HUES6 (cell line): ENCODE measurements at regions not wholly inside any gene's neighbourhood (a gene's known extent, or its start where the extent isn't known, plus 50 kb on each side); places are given as distances from the start of the nearest gene placed in this dataset.

Experiments used
- H3K27ac ChIP-seq: 2 replicates; pipeline ENCODE4 v1.7.0; 2013; ENCODE audit warnings: low read depth, mild to moderate bottlenecking, low read length, inconsistent platforms
- H3K27me3 ChIP-seq: 2 replicates; pipeline ENCODE4 v1.6.1; 2013; ENCODE audit warnings: low read length; ENCODE audit not compliant: control insufficient read depth, insufficient read depth
- H3K36me3 ChIP-seq: 2 replicates; pipeline ENCODE4 v1.6.1; 2013; ENCODE audit warnings: low read length; ENCODE audit not compliant: control insufficient read depth, insufficient read depth
- H3K4me1 ChIP-seq: 2 replicates; pipeline ENCODE4 v1.6.1; 2013; ENCODE audit warnings: low read length; ENCODE audit not compliant: control insufficient read depth, insufficient read depth
- H3K4me3 ChIP-seq: 2 replicates; pipeline ENCODE4 v1.5.1; 2013; ENCODE audit warnings: low read depth, low read length
- H3K9ac ChIP-seq: one replicate; pipeline ENCODE4 v1.6.1; 2013; ENCODE audit warnings: mild to moderate bottlenecking, low read length
- H3K9me3 ChIP-seq: 2 replicates; pipeline ENCODE4 v1.6.1; 2013; ENCODE audit warnings: low read depth, low read length; ENCODE audit not compliant: control insufficient read depth, insufficient read depth

- H3K4me1 ChIP-seq = no peaks in the 10 kb centered on the region
Measured at GRCh38 chr15:36502509-36502908, 76.9 kb upstream of the CDIN1 start.

GRCh38 chr15:36506733-36507356, 72.6 kb upstream of the CDIN1 start:
- H3K9me3 ChIP-seq = no peaks in the 10 kb centered on the region

More at GRCh38 chr15:36502509-36502908, 76.9 kb upstream of the CDIN1 start:
- Histone ChIP-seq H3K27ac (no peak overlapping the region), H3K36me3 (no peaks in the 10 kb centered on the region), H3K4me3 (no peak overlapping the region), H3K27me3 (no peaks in the 10 kb centered on the region), H3K9ac (no peak overlapping the region), H3K9me3 (no peaks in the 10 kb centered on the region)

GRCh38 chr15:36507458-36507857, 72.0 kb upstream of the CDIN1 start:
- Histone ChIP-seq H3K4me3 (no peak overlapping the region), H3K27ac (no peak overlapping the region), H3K9me3 (no peaks in the 10 kb centered on the region), H3K36me3 (no peaks in the 10 kb centered on the region), H3K9ac (no peak overlapping the region), H3K27me3 (no peaks in the 10 kb centered on the region), H3K4me1 (no peaks in the 10 kb centered on the region)

More at GRCh38 chr15:36506733-36507356, 72.6 kb upstream of the CDIN1 start:
- no peaks in the 10 kb centered on the region for H3K27me3 ChIP-seq
- no peaks in the 10 kb centered on the region for H3K4me1 ChIP-seq
- no peak overlapping the region for H3K4me3 ChIP-seq
- H3K36me3 ChIP-seq = no peaks in the 10 kb centered on the region
- no peak overlapping the region for H3K27ac ChIP-seq
- H3K9ac ChIP-seq = no peak overlapping the region

GRCh38 chr15:36511594-36511993, 67.8 kb upstream of the CDIN1 start:
- no peaks in the 10 kb centered on the region for H3K9me3 ChIP-seq
- no peaks in the 10 kb centered on the region for H3K36me3 ChIP-seq
- H3K4me3 ChIP-seq = no peak overlapping the region
- H3K9ac ChIP-seq = no peak overlapping the region
- H3K27me3 ChIP-seq = no peaks in the 10 kb centered on the region
- H3K27ac ChIP-seq = no peak overlapping the region
- no peaks in the 10 kb centered on the region for H3K4me1 ChIP-seq

- Histone ChIP-seq H3K27me3 (no peaks in the 10 kb centered on the region), H3K36me3 (no peaks in the 10 kb centered on the region), H3K4me3 (no peak overlapping the region), H3K27ac (no peak overlapping the region), H3K9ac (no peak overlapping the region), H3K4me1 (peaks cover 12% of the 10 kb centered on the region; the same call in 1 of the 2 replicates), H3K9me3 (no peaks in the 10 kb centered on the region)
Measured at GRCh38 chr15:36517758-36518157, 61.7 kb upstream of the CDIN1 start.

GRCh38 chr15:36519067-36519466, 60.4 kb upstream of the CDIN1 start:
- no peak overlapping the region for H3K27ac ChIP-seq
- H3K4me3 ChIP-seq = no peak overlapping the region
- H3K9me3 ChIP-seq = no peaks in the 10 kb centered on the region
- no peaks in the 10 kb centered on the region for H3K36me3 ChIP-seq
- no peak overlapping the region for H3K9ac ChIP-seq
- H3K27me3 ChIP-seq = no peaks in the 10 kb centered on the region
- H3K4me1 ChIP-seq = peaks cover 12% of the 10 kb centered on the region; the same call in 1 of the 2 replicates

GRCh38 chr15:36525430-36525829, 54.0 kb upstream of the CDIN1 start:
- no peaks in the 10 kb centered on the region for H3K36me3 ChIP-seq
- no peaks in the 10 kb centered on the region for H3K9me3 ChIP-seq
- H3K4me3 ChIP-seq = no peak overlapping the region
- peaks cover 16% of the 10 kb centered on the region for H3K4me1 ChIP-seq
- H3K9ac ChIP-seq = no peak overlapping the region
- no peak overlapping the region for H3K27ac ChIP-seq
- no peaks in the 10 kb centered on the region for H3K27me3 ChIP-seq

GRCh38 chr15:36527235-36528162, 51.9 kb upstream of the CDIN1 start:
- no peaks in the 10 kb centered on the region for H3K27me3 ChIP-seq
- H3K9ac ChIP-seq = no peak overlapping the region
- no peaks in the 10 kb centered on the region for H3K36me3 ChIP-seq
- no peak overlapping the region for H3K27ac ChIP-seq
- no peaks in the 10 kb centered on the region for H3K9me3 ChIP-seq
- no peak overlapping the region for H3K4me3 ChIP-seq
- peaks cover 10% of the 10 kb centered on the region; the same call in 1 of the 2 replicates for H3K4me1 ChIP-seq

- Histone ChIP-seq H3K27ac (no peak overlapping the region), H3K36me3 (no peaks in the 10 kb centered on the region), H3K27me3 (no peaks in the 10 kb centered on the region), H3K4me1 (peaks cover 10% of the 10 kb centered on the region; the same call in 1 of the 2 replicates), H3K9me3 (no peaks in the 10 kb centered on the region), H3K4me3 (no peak overlapping the region), H3K9ac (no peak overlapping the region)
Measured at GRCh38 chr15:36529296-36530011, 50.0 kb upstream of the CDIN1 start.
